ENCODE measurements at regions not wholly inside any gene's neighbourhood (a gene's known extent, or its start where the extent isn't known, plus 50 kb on each side); places are given as distances from the start of the nearest gene placed in this dataset.

- H3K9ac ChIP-seq (ENCODE audit: low read depth, low read length) = no peak overlapping the region
- no peaks in the 10 kb centered on the region for H3K4me1 ChIP-seq (ENCODE audit: insufficient read depth, low read length)
- no peaks in the 10 kb centered on the region for H3K36me3 ChIP-seq (ENCODE audit: insufficient read depth, low read length)
- H3K9me3 ChIP-seq (ENCODE audit: control insufficient read depth, insufficient read depth, low read length) = peaks cover 5% of the 10 kb centered on the region
Measured at GRCh38 chr4:96305030-96305429, 465.1 kb downstream of the PDHA2 start.

DNA sequence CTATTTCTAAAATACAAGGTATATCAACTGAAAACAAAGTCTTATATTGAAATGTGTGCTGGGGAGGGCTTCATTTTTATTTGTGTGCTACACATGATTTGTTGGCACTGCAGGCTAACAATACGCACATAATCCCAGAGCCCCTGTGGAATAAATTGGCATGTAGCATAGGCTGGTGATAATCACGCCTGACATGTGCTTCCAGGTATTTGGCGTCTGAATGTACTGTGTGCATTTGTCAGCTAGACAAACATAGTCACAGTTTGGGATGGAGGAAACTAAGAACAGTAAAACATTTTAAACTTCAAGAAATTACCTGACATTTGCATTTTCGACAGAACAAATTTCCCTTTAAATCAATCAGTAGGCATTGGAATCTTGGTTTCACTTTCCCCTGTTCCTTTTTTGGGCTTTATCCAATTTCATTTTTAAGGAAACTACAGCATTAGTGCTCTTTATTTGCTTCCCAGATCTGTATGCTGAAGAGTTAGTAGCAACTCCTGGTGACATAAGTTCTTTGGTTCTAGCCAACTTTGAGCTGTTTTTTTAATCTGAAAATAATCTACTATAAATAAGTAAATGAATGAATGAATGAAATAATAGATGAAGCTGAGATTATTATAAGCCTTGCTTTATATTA, 472.3 kb downstream of the PDHA2 start:
- no peaks in the 10 kb centered on the region for H3K36me3 ChIP-seq (ENCODE audit: insufficient read depth, low read length)
- H3K9ac ChIP-seq (ENCODE audit: low read depth, low read length) = no peak overlapping the region
- peaks cover 5% of the 10 kb centered on the region for H3K9me3 ChIP-seq (ENCODE audit: control insufficient read depth, insufficient read depth, low read length)
- H3K4me1 ChIP-seq (ENCODE audit: insufficient read depth, low read length) = no peaks in the 10 kb centered on the region

DNA sequence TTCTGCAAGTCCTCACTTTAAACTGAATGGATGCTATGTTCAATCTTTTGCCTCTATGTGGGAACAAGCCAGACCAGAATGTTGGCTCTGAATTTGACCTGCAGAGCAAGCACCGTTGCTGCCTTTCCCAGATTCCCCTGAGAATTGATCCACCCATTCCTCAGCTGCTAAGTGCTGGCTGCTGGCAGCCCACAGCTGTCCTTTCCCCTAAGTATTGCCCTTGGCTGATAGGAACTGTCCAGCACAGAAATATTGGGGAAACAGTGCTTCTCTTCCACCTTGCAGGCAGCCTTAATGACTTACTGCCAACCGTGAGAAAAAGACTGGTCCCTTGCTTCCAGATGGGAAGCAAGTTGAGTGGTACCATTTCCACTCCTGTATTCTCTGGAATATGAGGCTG, 475.9 kb downstream of the PDHA2 start:
- Histone ChIP-seq H3K9me3 (ENCODE audit: control insufficient read depth, insufficient read depth, low read length) (no peaks in the 10 kb centered on the region), H3K4me1 (ENCODE audit: insufficient read depth, low read length) (no peaks in the 10 kb centered on the region), H3K36me3 (ENCODE audit: insufficient read depth, low read length) (no peaks in the 10 kb centered on the region), H3K9ac (ENCODE audit: low read depth, low read length) (no peak overlapping the region)

DNA sequence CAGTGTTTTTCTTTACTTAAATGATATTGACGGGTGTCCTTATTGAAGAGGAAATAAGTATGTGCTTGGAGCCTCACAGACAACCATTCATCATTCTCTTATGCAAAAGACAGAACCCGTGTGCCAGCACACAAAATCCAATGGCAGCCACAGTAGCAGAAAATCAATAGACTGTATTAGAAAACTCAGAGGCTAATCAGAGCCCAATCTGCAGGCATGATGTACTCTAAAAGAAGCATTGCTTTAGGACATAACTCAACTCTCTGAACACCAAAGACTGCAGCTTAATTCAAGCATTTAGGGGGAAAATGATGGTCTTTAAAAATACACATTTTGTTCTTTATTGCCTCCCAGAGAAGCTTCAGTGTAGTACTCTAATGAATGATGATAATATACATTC, 476.9 kb downstream of the PDHA2 start:
- no peaks in the 10 kb centered on the region for H3K36me3 ChIP-seq (ENCODE audit: insufficient read depth, low read length)
- H3K9ac ChIP-seq (ENCODE audit: low read depth, low read length) = no peak overlapping the region
- H3K4me1 ChIP-seq (ENCODE audit: insufficient read depth, low read length) = no peaks in the 10 kb centered on the region
- H3K9me3 ChIP-seq (ENCODE audit: control insufficient read depth, insufficient read depth, low read length) = no peaks in the 10 kb centered on the region

- Histone ChIP-seq H3K9me3 (ENCODE audit: control insufficient read depth, insufficient read depth, low read length) (no peaks in the 10 kb centered on the region), H3K36me3 (ENCODE audit: insufficient read depth, low read length) (no peaks in the 10 kb centered on the region), H3K4me1 (ENCODE audit: insufficient read depth, low read length) (no peaks in the 10 kb centered on the region), H3K9ac (ENCODE audit: low read depth, low read length) (no peak overlapping the region)
Measured at GRCh38 chr4:96317891-96318290, 478.0 kb downstream of the PDHA2 start.

- Histone ChIP-seq H3K9ac (ENCODE audit: low read depth, low read length) (no peak overlapping the region), H3K36me3 (ENCODE audit: insufficient read depth, low read length) (no peaks in the 10 kb centered on the region), H3K4me1 (ENCODE audit: insufficient read depth, low read length) (no peaks in the 10 kb centered on the region), H3K9me3 (ENCODE audit: control insufficient read depth, insufficient read depth, low read length) (no peaks in the 10 kb centered on the region)
Measured at GRCh38 chr4:96326846-96327245, 487.0 kb downstream of the PDHA2 start.

DNA sequence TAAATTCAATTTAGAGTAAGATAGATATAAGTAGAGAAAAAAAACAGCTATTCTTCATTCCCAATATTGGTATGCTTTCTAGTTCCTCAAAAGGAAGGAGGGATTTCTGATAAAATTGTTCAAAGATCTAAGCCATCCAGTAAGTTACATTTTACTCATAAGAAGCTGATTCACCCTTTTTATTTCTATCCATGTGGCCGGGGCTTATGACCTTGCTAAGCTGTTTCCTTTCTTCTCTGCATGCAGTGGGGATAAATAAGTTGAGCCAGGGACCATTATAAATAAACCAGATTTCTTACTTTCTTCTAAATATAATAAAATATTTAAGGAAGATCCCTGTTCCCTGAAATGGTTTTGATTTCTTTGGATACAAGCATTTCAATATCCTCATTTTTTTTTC, 502.3 kb downstream of the PDHA2 start:
- no peaks in the 10 kb centered on the region for H3K36me3 ChIP-seq (ENCODE audit: insufficient read depth, low read length)
- no peaks in the 10 kb centered on the region for H3K9me3 ChIP-seq (ENCODE audit: control insufficient read depth, insufficient read depth, low read length)
- H3K4me1 ChIP-seq (ENCODE audit: insufficient read depth, low read length) = peaks cover 19% of the 10 kb centered on the region; the same call in 1 of the 2 replicates
- no peak overlapping the region for H3K9ac ChIP-seq (ENCODE audit: low read depth, low read length)

DNA sequence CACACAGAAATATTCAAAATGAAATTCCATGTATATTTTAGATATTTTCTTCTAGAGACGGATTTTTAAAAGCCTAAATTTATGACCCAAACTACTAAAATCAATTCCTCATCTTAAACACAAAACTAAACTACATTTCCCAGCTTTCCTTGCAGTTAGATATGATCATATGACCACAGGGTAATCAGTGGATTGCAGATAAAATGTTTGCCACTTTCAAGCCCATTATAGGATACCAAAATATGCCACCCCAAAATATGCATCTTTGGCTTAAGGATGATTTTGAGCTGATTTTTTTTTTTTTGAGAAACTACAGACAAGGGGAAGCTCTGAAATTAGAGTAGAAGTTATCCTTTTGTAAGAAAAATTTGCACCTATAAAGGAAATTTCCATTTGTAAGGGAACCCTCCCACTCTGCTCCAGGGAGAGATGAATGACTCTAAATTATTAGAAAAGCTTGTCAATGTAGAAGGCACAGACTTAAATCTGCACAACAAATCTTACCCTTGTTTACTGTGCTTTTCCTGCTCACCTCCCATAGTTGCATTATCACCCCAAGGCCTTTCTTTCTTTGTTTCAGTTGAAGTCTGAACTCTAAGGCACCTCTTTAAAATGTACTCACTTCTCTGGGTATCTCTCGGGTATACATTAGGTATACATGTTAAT, 503.0 kb downstream of the PDHA2 start:
- peaks cover 19% of the 10 kb centered on the region; the same call in 1 of the 2 replicates for H3K4me1 ChIP-seq (ENCODE audit: insufficient read depth, low read length)

GRCh38 chr4:96343836-96344235, 503.9 kb downstream of the PDHA2 start:
- Histone ChIP-seq H3K9ac (ENCODE audit: low read depth, low read length) (no peak overlapping the region; the same call in 1 of the 2 replicates), H3K9me3 (ENCODE audit: control insufficient read depth, insufficient read depth, low read length) (no peaks in the 10 kb centered on the region), H3K36me3 (ENCODE audit: insufficient read depth, low read length) (no peaks in the 10 kb centered on the region), H3K4me1 (ENCODE audit: insufficient read depth, low read length) (peaks cover 19% of the 10 kb centered on the region; the same call in 1 of the 2 replicates)

More for the DNA sequence above, 503.0 kb downstream of the PDHA2 start:
- no peaks in the 10 kb centered on the region for H3K9me3 ChIP-seq (ENCODE audit: control insufficient read depth, insufficient read depth, low read length)
- no peak overlapping the region for H3K9ac ChIP-seq (ENCODE audit: low read depth, low read length)
- no peaks in the 10 kb centered on the region for H3K36me3 ChIP-seq (ENCODE audit: insufficient read depth, low read length)

- Histone ChIP-seq H3K4me1 (ENCODE audit: insufficient read depth, low read length) (peaks cover 15% of the 10 kb centered on the region; the same call in 1 of the 2 replicates), H3K9ac (ENCODE audit: low read depth, low read length) (no peak overlapping the region), H3K9me3 (ENCODE audit: control insufficient read depth, insufficient read depth, low read length) (no peaks in the 10 kb centered on the region), H3K36me3 (ENCODE audit: insufficient read depth, low read length) (no peaks in the 10 kb centered on the region)
Measured at GRCh38 chr4:96347582-96347981, 507.7 kb downstream of the PDHA2 start.

- Histone ChIP-seq H3K36me3 (ENCODE audit: insufficient read depth, low read length) (no peaks in the 10 kb centered on the region), H3K9ac (ENCODE audit: low read depth, low read length) (no peak overlapping the region), H3K4me1 (ENCODE audit: insufficient read depth, low read length) (peaks cover 3% of the 10 kb centered on the region; the same call in 1 of the 2 replicates), H3K9me3 (ENCODE audit: control insufficient read depth, insufficient read depth, low read length) (no peaks in the 10 kb centered on the region)
Measured at GRCh38 chr4:96352051-96352517, 512.2 kb downstream of the PDHA2 start.

GRCh38 chr4:96354036-96354712, 514.3 kb downstream of the PDHA2 start:
- Histone ChIP-seq H3K9ac (ENCODE audit: low read depth, low read length) (no peak overlapping the region), H3K36me3 (ENCODE audit: insufficient read depth, low read length) (no peaks in the 10 kb centered on the region), H3K4me1 (ENCODE audit: insufficient read depth, low read length) (peaks cover 3% of the 10 kb centered on the region; the same call in 1 of the 2 replicates), H3K9me3 (ENCODE audit: control insufficient read depth, insufficient read depth, low read length) (no peaks in the 10 kb centered on the region)

DNA sequence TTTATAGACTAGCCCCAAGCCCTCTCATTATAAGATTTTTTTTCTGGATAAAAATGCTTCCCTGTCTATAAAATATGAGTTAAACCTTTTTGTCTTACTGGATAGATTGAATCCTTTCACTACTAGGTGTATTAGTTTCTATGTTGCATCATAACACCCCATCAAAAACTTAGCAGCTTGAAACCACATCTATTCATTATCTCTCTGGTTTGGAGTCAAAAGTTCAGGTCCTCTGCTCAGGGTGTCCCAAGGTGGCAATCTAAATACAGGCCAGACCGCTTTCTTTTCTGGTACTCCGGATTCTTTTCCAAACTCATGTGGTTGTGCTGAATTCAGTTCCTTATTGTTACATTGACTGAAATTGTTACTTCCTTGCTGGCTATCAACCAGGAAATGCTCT, 515.5 kb downstream of the PDHA2 start:
- Histone ChIP-seq H3K9ac (ENCODE audit: low read depth, low read length) (no peak overlapping the region), H3K9me3 (ENCODE audit: control insufficient read depth, insufficient read depth, low read length) (no peaks in the 10 kb centered on the region), H3K4me1 (ENCODE audit: insufficient read depth, low read length) (peaks cover 3% of the 10 kb centered on the region; the same call in 1 of the 2 replicates), H3K36me3 (ENCODE audit: insufficient read depth, low read length) (no peaks in the 10 kb centered on the region)

DNA sequence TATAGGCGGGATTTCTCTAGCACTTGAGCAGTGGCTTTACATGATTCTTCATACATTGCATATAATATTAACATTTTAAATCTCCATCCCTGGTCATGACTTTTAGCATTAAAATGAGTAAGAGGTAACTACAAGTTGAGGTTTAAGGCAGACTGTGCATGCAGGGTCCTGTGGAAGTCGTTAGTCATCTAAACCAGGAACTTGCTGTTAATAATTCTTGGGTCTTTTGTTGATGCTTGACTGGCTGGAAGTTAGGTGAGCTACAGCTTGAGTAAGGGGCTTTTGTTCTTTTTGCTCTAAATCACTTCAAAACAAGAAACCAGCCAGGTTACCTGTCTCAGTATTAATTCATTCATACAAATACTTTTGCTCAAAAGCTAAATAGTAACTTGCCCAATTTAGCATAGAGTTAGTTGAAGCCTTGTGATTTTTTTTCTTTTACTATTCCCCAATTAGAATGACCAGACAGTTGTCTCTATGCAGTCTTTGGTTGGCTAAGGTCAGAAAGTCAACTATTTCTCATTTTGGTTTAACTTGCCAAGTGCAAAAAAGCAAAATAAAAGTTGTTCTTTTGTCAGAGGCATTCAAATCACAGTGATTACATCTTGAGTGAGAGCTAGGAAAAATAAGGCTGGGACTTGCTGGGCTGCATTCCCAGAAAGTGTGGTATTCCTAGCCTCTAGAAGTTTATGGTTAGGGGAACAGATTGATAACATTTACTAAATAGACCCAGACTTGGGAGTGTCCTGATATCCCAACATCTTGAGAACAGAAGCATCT, 516.9 kb downstream of the PDHA2 start:
- no peaks in the 10 kb centered on the region for H3K9me3 ChIP-seq (ENCODE audit: control insufficient read depth, insufficient read depth, low read length)
- no peaks in the 10 kb centered on the region for H3K36me3 ChIP-seq (ENCODE audit: insufficient read depth, low read length)
- peaks cover 3% of the 10 kb centered on the region; the same call in 1 of the 2 replicates for H3K4me1 ChIP-seq (ENCODE audit: insufficient read depth, low read length)
- no peak overlapping the region for H3K9ac ChIP-seq (ENCODE audit: low read depth, low read length)

Data from ES-I3 (cell line).